BJ (cell line): ENCODE measurements at regions not wholly inside any gene's neighbourhood (a gene's known extent, or its start where the extent isn't known, plus 50 kb on each side); places are given as distances from the start of the nearest gene placed in this dataset.

Experiments used
- CTCF ChIA-PET: fragments of 350-600 bp; formaldehyde crosslinking; extraction: SDS; loops from one replicate; lab custom pipeline; 2021; ENCODE audit warnings: antibody characterized with exemption, inconsistent platforms; lab: Yijun Ruan, JAX
- POLR2A ChIA-PET: fragments of 300-600 bp; sonication (Branson Sonifier 250); formaldehyde crosslinking; extraction: SDS; loops from one replicate; lab custom pipeline; 2021; ENCODE audit warnings: antibody characterized with exemption; lab: Charles Lee
- DNase-seq: peaks from one replicate; pipeline ENCODE4 v3.0.0-alpha.2; 2011; ENCODE audit warnings: low read depth
- H3K27me3 ChIP-seq: 2 replicates; pipeline ENCODE4 v1.6.0; 2011; ENCODE audit warnings: low read length; ENCODE audit not compliant: control insufficient read depth, insufficient read depth
- H3K36me3 ChIP-seq: 2 replicates; pipeline ENCODE4 v1.5.1; 2011; ENCODE audit warnings: low read length; ENCODE audit not compliant: control insufficient read depth, insufficient read depth
- H3K4me3 ChIP-seq: 2 replicates; pipeline ENCODE4 v1.5.1; 2011; ENCODE audit warnings: low read depth, mild to moderate bottlenecking, control low read depth, low read length
- TF ChIP-seq, protein P1 (sequence below): IDR thresholded peaks from 2 replicates; pipeline ENCODE4 v1.5.1; 2011; ENCODE audit warnings: low read depth, mild to moderate bottlenecking, control low read depth, inconsistent platforms, low read length, moderate library complexity; ENCODE audit not compliant: insufficient read depth

DNA sequence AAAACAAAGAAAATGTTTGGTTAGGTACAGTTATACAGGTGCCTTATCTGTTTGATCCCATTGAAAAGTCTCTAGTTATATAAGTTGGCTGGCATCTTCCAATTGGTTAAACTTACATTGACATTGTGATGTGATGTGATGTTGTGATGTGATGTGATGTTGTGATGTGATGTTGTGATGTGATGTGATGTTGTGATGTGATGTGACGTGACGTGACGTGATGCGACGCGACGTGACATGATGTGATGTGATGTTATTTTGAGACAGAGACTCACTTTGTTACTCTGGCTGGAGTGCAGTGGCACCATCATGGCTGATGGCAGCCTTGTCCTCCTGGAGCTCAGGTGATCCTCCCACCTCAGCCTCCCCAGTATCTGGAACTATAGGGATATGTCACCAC lies 507.6 kb downstream of the HAO1 start:
- H3K4me3 ChIP-seq = no peak overlapping the region
- no peaks in the 10 kb centered on the region for H3K27me3 ChIP-seq
- POLR2A ChIA-PET = no interaction called here
- no peak for DNase-seq
- CTCF ChIA-PET = no interaction called here
- TF ChIP-seq, protein P1, sequence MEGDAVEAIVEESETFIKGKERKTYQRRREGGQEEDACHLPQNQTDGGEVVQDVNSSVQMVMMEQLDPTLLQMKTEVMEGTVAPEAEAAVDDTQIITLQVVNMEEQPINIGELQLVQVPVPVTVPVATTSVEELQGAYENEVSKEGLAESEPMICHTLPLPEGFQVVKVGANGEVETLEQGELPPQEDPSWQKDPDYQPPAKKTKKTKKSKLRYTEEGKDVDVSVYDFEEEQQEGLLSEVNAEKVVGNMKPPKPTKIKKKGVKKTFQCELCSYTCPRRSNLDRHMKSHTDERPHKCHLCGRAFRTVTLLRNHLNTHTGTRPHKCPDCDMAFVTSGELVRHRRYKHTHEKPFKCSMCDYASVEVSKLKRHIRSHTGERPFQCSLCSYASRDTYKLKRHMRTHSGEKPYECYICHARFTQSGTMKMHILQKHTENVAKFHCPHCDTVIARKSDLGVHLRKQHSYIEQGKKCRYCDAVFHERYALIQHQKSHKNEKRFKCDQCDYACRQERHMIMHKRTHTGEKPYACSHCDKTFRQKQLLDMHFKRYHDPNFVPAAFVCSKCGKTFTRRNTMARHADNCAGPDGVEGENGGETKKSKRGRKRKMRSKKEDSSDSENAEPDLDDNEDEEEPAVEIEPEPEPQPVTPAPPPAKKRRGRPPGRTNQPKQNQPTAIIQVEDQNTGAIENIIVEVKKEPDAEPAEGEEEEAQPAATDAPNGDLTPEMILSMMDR = no peak
- H3K36me3 ChIP-seq = no peaks in the 10 kb centered on the region

DNA sequence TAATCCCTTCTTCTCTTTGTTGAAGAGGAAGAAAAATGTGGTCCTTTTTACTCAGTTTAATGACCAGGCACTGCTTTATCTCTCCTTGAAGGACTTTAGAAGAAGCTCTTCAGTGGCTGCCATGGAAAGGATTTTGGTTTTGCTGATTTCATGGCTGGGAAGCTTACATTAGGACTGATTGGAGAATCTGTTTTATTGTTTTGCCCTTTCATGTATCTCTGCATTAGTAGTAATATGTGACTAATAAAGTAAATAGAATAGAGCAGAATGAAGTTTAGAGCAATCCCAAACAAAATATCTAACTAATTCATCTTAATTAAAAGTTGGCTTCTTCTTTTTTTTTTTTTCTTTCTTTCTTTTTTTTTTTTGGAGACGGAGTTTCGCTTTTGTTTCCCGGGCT lies 502.9 kb downstream of the HAO1 start:
- TF ChIP-seq, protein P1 = no peak
- DNase-seq = no peak
- ChIA-PET POLR2A (no interaction called here), CTCF (no interaction called here)
- Histone ChIP-seq H3K4me3 (no peak overlapping the region), H3K27me3 (no peaks in the 10 kb centered on the region), H3K36me3 (no peaks in the 10 kb centered on the region)

DNA sequence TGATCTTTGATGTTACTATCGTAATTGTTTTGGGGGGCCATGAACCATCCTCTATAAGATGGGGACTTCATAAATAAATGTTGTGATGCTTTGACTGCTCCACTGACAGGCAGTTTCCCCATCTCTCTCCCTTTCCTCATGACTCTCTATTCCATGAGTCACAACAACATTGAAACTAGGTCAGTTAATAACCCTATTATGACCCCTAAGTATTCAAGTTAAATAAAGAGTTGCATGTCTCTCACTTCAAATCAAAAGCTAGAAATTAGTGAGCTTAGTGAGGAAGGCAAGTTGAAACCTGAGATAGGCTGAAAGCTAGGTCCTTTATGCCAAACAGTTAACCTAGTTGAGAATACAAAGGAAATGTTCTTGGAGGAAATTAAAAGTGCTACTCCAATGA lies 491.0 kb downstream of the HAO1 start:
- TF ChIP-seq, protein P1 = no peak
- H3K36me3 ChIP-seq = no peaks in the 10 kb centered on the region
- no peaks in the 10 kb centered on the region for H3K27me3 ChIP-seq
- ChIA-PET CTCF (no interaction called here), POLR2A (no interaction called here)
- DNase-seq = no peak
- H3K4me3 ChIP-seq = no peak overlapping the region

DNA sequence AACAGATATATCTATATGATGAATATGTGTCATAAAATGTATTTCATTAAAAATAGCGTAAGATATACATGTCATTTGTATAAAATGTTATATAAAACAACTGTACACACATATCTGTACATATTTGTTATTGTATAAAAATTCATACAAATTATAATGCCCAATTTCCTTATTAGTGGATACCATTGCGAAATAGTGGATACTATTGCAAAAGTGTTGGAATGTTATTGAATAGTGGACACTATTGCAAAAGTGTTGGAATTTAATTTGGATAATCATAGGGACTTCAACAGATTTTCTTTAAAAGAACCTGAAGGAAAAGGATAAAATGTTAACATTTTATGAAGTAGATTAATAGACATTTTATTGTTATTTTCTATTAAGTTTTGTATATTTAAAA lies 487.4 kb downstream of the HAO1 start:
- TF ChIP-seq, protein P1 = no peak
- no peaks in the 10 kb centered on the region for H3K27me3 ChIP-seq
- no peak overlapping the region for H3K4me3 ChIP-seq
- no peaks in the 10 kb centered on the region for H3K36me3 ChIP-seq
- no peak for DNase-seq
- CTCF ChIA-PET = no interaction called here
- POLR2A ChIA-PET = no interaction called here

DNA sequence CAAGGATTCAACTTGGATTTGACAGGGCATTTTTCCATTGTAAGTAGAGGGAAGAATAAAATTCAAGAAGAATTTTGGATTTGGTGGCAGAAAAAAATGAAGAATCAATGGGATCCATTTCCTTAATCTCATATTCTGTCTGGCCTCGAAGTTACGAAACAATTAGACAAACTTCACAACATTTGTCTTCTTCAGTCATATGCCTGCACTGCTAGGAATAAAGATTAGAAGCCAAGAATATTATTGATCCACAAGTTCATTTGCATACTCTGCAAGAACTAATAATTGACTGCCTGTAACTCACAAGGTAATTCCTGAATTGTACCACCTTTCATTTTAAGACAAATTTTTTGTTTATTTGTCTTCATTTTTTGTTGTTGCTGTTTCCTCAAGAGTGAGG lies 486.2 kb downstream of the HAO1 start:
- no peak for DNase-seq
- ChIA-PET CTCF (no interaction called here), POLR2A (no interaction called here)
- TF ChIP-seq, protein P1 = no peak
- no peak overlapping the region for H3K4me3 ChIP-seq
- no peaks in the 10 kb centered on the region for H3K36me3 ChIP-seq
- no peaks in the 10 kb centered on the region for H3K27me3 ChIP-seq
